ENCODE measurements at regions not wholly inside any gene's neighbourhood (a gene's known extent, or its start where the extent isn't known, plus 50 kb on each side); places are given as distances from the start of the nearest gene placed in this dataset.

GRCh38 chr2:175539122-175539521 is 357.6 kb upstream of the ATP5MC3 start:
- no peak overlapping the region for H2BK12ac ChIP-seq (ENCODE audit: low read length)
- H2AFZ ChIP-seq (ENCODE audit: low read length): no peak overlapping the region
- H3K14ac ChIP-seq (ENCODE audit: low read length): no peak overlapping the region
- H2BK5ac ChIP-seq (ENCODE audit: low read length): no peak overlapping the region
- H3K4me1 ChIP-seq (ENCODE audit: control insufficient read depth in 2 of 2, insufficient read depth in 1 of 2, low read depth in 1 of 2, low read length in 2 of 2): no peaks in the 10 kb centered on the region
- no peak overlapping the region for H4K91ac ChIP-seq (ENCODE audit: low read depth, low read length, poor library complexity)
- no peak overlapping the region for H3K4me2 ChIP-seq (ENCODE audit: insufficient read depth, low read length, poor library complexity, severe bottlenecking)
- no peak overlapping the region for H3K18ac ChIP-seq (ENCODE audit: low read length)
- H3K4me3 ChIP-seq (ENCODE audit: low read length in 2 of 2): no peak overlapping the region
- H3K9ac ChIP-seq (ENCODE audit: low read depth, low read length, poor library complexity): no peak overlapping the region
- H3K23ac ChIP-seq (ENCODE audit: low read depth, low read length, poor library complexity): no peak overlapping the region
- H3K36me3 ChIP-seq (replicated peaks in 1 of 2; ENCODE audit: control insufficient read depth in 2 of 2, insufficient read depth in 2 of 2, low read length in 2 of 2): no peaks in the 10 kb centered on the region
- H3K79me1 ChIP-seq (ENCODE audit: low read depth, low read length): no peaks in the 10 kb centered on the region
- no peaks in the 10 kb centered on the region for H3K9me3 ChIP-seq (replicated peaks in 1 of 2; ENCODE audit: control insufficient read depth in 2 of 2, insufficient read depth in 1 of 2, low read depth in 1 of 2, low read length in 2 of 2)
- H3K27ac ChIP-seq (replicated peaks; ENCODE audit: low read length): no peak overlapping the region
- no peak overlapping the region for H4K8ac ChIP-seq (ENCODE audit: low read depth, low read length)
- no peak overlapping the region for H2AK5ac ChIP-seq (ENCODE audit: low read depth, low read length)
- H3K27me3 ChIP-seq (ENCODE audit: control insufficient read depth in 3 of 3, insufficient read depth in 3 of 3, low read depth in 1 of 3, low read length in 3 of 3): no peaks in the 10 kb centered on the region
- WGBS, 2 donors (ENCODE audit: extremely low coverage in 2 of 2, insufficient read length in 2 of 2, insufficient replicate concordance in 1 of 2): no CpG with 5 or more reads among the region's 4 CpGs
- H3K4ac ChIP-seq (ENCODE audit: low read length): no peak overlapping the region
- no peak overlapping the region for H2BK15ac ChIP-seq (ENCODE audit: low read length)
- no peak for DNase-seq (ENCODE audit: low spot score)
- no peak overlapping the region for H2BK120ac ChIP-seq (ENCODE audit: low read depth, low read length)

- Histone ChIP-seq H4K8ac (ENCODE audit: low read depth, low read length) (no peak overlapping the region), H2AFZ (ENCODE audit: low read length) (no peak overlapping the region), H3K4me3 (ENCODE audit: low read length in 2 of 2) (no peak overlapping the region), H3K9ac (ENCODE audit: low read depth, low read length, poor library complexity) (no peak overlapping the region), H3K27ac (replicated peaks; ENCODE audit: low read length) (no peak overlapping the region), H3K4me2 (ENCODE audit: insufficient read depth, low read length, poor library complexity, severe bottlenecking) (no peak overlapping the region), H3K23ac (ENCODE audit: low read depth, low read length, poor library complexity) (no peak overlapping the region), H3K14ac (ENCODE audit: low read length) (no peak overlapping the region), H2BK15ac (ENCODE audit: low read length) (no peak overlapping the region), H4K91ac (ENCODE audit: low read depth, low read length, poor library complexity) (no peak overlapping the region), H3K18ac (ENCODE audit: low read length) (no peak overlapping the region), H3K4ac (ENCODE audit: low read length) (no peak overlapping the region), H3K4me1 (ENCODE audit: control insufficient read depth in 2 of 2, insufficient read depth in 1 of 2, low read depth in 1 of 2, low read length in 2 of 2) (no peaks in the 10 kb centered on the region), H3K9me3 (replicated peaks in 1 of 2; ENCODE audit: control insufficient read depth in 2 of 2, insufficient read depth in 1 of 2, low read depth in 1 of 2, low read length in 2 of 2) (no peaks in the 10 kb centered on the region), H2BK12ac (ENCODE audit: low read length) (no peak overlapping the region), H2BK5ac (ENCODE audit: low read length) (no peak overlapping the region), H2AK5ac (ENCODE audit: low read depth, low read length) (no peak overlapping the region), H2BK120ac (ENCODE audit: low read depth, low read length) (no peak overlapping the region), H3K36me3 (replicated peaks in 1 of 2; ENCODE audit: control insufficient read depth in 2 of 2, insufficient read depth in 2 of 2, low read length in 2 of 2) (no peaks in the 10 kb centered on the region), H3K27me3 (ENCODE audit: control insufficient read depth in 3 of 3, insufficient read depth in 3 of 3, low read depth in 1 of 3, low read length in 3 of 3) (no peaks in the 10 kb centered on the region), H3K79me1 (ENCODE audit: low read depth, low read length) (no peaks in the 10 kb centered on the region)
- WGBS, 2 donors (ENCODE audit: extremely low coverage in 2 of 2, insufficient read length in 2 of 2, insufficient replicate concordance in 1 of 2): no CpG with 5 or more reads among the region's 1 CpG
- DNase-seq (ENCODE audit: low spot score): no peak
Measured at GRCh38 chr2:175536059-175536458, 354.5 kb upstream of the ATP5MC3 start.

GRCh38 chr2:175535631-175536030 is 354.1 kb upstream of the ATP5MC3 start:
- Histone ChIP-seq H3K4ac (ENCODE audit: low read length) (no peak overlapping the region), H3K27me3 (ENCODE audit: control insufficient read depth in 3 of 3, insufficient read depth in 3 of 3, low read depth in 1 of 3, low read length in 3 of 3) (no peaks in the 10 kb centered on the region), H3K4me1 (ENCODE audit: control insufficient read depth in 2 of 2, insufficient read depth in 1 of 2, low read depth in 1 of 2, low read length in 2 of 2) (no peaks in the 10 kb centered on the region), H3K14ac (ENCODE audit: low read length) (no peak overlapping the region), H4K8ac (ENCODE audit: low read depth, low read length) (no peak overlapping the region), H2BK5ac (ENCODE audit: low read length) (no peak overlapping the region), H3K4me3 (ENCODE audit: low read length in 2 of 2) (no peak overlapping the region), H2BK120ac (ENCODE audit: low read depth, low read length) (no peak overlapping the region), H3K18ac (ENCODE audit: low read length) (no peak overlapping the region), H2BK15ac (ENCODE audit: low read length) (no peak overlapping the region), H4K91ac (ENCODE audit: low read depth, low read length, poor library complexity) (no peak overlapping the region), H3K27ac (replicated peaks; ENCODE audit: low read length) (no peak overlapping the region), H3K9ac (ENCODE audit: low read depth, low read length, poor library complexity) (no peak overlapping the region), H3K9me3 (replicated peaks in 1 of 2; ENCODE audit: control insufficient read depth in 2 of 2, insufficient read depth in 1 of 2, low read depth in 1 of 2, low read length in 2 of 2) (no peaks in the 10 kb centered on the region), H2AK5ac (ENCODE audit: low read depth, low read length) (no peak overlapping the region), H2BK12ac (ENCODE audit: low read length) (no peak overlapping the region), H3K36me3 (replicated peaks in 1 of 2; ENCODE audit: control insufficient read depth in 2 of 2, insufficient read depth in 2 of 2, low read length in 2 of 2) (no peaks in the 10 kb centered on the region), H3K79me1 (ENCODE audit: low read depth, low read length) (no peaks in the 10 kb centered on the region), H3K23ac (ENCODE audit: low read depth, low read length, poor library complexity) (no peak overlapping the region), H3K4me2 (ENCODE audit: insufficient read depth, low read length, poor library complexity, severe bottlenecking) (no peak overlapping the region), H2AFZ (ENCODE audit: low read length) (no peak overlapping the region)
- no peak for DNase-seq (ENCODE audit: low spot score)
- no CpG with 5 or more reads among the region's 4 CpGs for WGBS, 2 donors (ENCODE audit: extremely low coverage in 2 of 2, insufficient read length in 2 of 2, insufficient replicate concordance in 1 of 2)

GRCh38 chr2:175525975-175526374 is 344.5 kb upstream of the ATP5MC3 start:
- no peak overlapping the region for H3K23ac ChIP-seq (ENCODE audit: low read depth, low read length, poor library complexity)
- no peaks in the 10 kb centered on the region for H3K9me3 ChIP-seq (replicated peaks in 1 of 2; ENCODE audit: control insufficient read depth in 2 of 2, insufficient read depth in 1 of 2, low read depth in 1 of 2, low read length in 2 of 2)
- H3K4me1 ChIP-seq (ENCODE audit: control insufficient read depth in 2 of 2, insufficient read depth in 1 of 2, low read depth in 1 of 2, low read length in 2 of 2): no peaks in the 10 kb centered on the region
- H4K91ac ChIP-seq (ENCODE audit: low read depth, low read length, poor library complexity): no peak overlapping the region
- H3K4me3 ChIP-seq (ENCODE audit: low read length in 2 of 2): no peak overlapping the region
- no peak overlapping the region for H3K14ac ChIP-seq (ENCODE audit: low read length)
- no peak overlapping the region for H4K8ac ChIP-seq (ENCODE audit: low read depth, low read length)
- no peak overlapping the region for H3K27ac ChIP-seq (replicated peaks; ENCODE audit: low read length)
- DNase-seq (ENCODE audit: low spot score): no peak
- no peak overlapping the region for H2BK15ac ChIP-seq (ENCODE audit: low read length)
- H3K9ac ChIP-seq (ENCODE audit: low read depth, low read length, poor library complexity): no peak overlapping the region
- WGBS, 2 donors (ENCODE audit: extremely low coverage in 2 of 2, insufficient read length in 2 of 2, insufficient replicate concordance in 1 of 2): no CpG with 5 or more reads among the region's 1 CpG
- H3K4ac ChIP-seq (ENCODE audit: low read length): no peak overlapping the region
- no peak overlapping the region for H3K4me2 ChIP-seq (ENCODE audit: insufficient read depth, low read length, poor library complexity, severe bottlenecking)
- no peak overlapping the region for H2BK12ac ChIP-seq (ENCODE audit: low read length)
- H3K18ac ChIP-seq (ENCODE audit: low read length): no peak overlapping the region
- no peaks in the 10 kb centered on the region for H3K36me3 ChIP-seq (replicated peaks in 1 of 2; ENCODE audit: control insufficient read depth in 2 of 2, insufficient read depth in 2 of 2, low read length in 2 of 2)
- no peak overlapping the region for H2AK5ac ChIP-seq (ENCODE audit: low read depth, low read length)
- H2BK120ac ChIP-seq (ENCODE audit: low read depth, low read length): no peak overlapping the region
- no peaks in the 10 kb centered on the region for H3K79me1 ChIP-seq (ENCODE audit: low read depth, low read length)
- no peak overlapping the region for H2AFZ ChIP-seq (ENCODE audit: low read length)
- H3K27me3 ChIP-seq (ENCODE audit: control insufficient read depth in 3 of 3, insufficient read depth in 3 of 3, low read depth in 1 of 3, low read length in 3 of 3): no peaks in the 10 kb centered on the region
- H2BK5ac ChIP-seq (ENCODE audit: low read length): no peak overlapping the region

Measured in neuronal stem cell (in vitro differentiated cells).